Activated CD4-positive, alpha-beta T cell treated with anti-CD3 and anti-CD28 coated beads for 1 hour (primary cell): ENCODE measurements at regions not wholly inside any gene's neighbourhood (a gene's known extent, or its start where the extent isn't known, plus 50 kb on each side); places are given as distances from the start of the nearest gene placed in this dataset.

Source experiments
- DNase-seq: peaks from one replicate; pipeline ENCODE4 v3.0.0-alpha.2; 2020

DNA sequence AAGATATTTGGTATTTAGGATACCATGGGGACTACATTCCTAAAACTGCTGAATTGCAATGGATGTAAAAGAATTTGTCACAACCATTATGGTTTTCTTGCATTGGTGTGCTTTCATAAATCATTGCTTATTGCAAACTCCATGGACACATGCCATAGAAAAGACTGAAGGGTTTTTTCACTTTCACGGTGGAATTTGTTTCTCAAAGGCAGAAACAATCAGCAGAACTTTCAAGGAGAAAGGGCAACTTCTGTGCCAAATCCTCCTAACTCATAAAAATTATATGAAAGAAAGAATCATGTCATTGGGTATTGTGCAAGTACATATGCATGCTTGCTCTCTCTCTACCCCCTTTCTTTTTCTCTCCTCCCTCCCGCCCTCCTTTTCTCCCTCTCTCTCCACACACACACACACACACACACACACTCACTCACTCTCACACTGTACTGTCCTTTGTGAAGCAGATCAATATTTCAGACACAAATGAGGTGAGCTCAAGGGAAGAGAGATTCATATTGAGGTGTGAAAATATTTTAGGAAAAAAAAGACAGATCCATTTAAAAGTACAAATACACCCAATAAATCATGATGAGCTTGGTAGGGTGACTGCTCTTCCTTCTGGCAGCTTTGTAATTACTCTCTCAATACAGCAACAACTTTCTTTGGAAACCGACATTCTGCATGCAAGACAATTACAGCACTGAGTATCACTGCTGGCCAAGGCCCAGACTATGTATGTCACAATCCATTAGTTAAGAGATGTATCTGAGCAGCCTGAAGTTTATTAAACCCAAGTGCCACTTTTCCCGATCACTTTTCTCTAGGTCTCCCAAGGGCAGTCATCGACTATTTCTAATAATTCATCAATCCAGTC lies 492.6 kb downstream of the TUSC7 start:
- DNase-seq: no peak

- DNase-seq: no peak
Measured at GRCh38 chr3:117217355-117217754, 507.8 kb downstream of the TUSC7 start.

DNA sequence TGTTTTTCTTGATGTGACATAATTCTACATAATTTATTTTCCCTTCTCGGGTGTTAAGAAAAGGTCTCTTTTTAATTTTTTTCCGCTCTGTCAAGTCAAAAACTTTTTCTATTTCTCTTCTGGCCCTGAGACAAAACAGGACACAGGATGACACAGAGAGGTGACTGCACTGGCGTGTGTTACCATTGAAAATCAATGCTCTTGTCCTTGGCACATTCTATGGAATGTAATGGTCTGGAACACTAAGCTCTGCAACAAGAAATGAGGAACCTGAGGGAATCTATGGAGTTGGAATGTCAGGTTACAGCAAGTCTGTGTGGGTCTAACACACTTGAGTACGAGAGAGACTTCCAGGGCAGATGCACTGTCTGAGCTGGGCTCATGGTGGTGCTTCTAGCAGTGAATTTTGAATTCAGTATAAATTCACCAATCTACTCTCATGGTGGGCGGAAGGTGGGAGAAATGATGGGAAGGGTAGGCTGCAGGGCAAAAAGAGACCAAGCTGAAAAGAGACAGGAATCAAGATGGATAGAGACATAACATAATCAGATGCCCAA lies 508.3 kb downstream of the TUSC7 start:
- DNase-seq: no peak

GRCh38 chr3:117218641-117219048 lies 509.1 kb downstream of the TUSC7 start:
- DNase-seq: no peak

- DNase-seq: no peak
Measured at GRCh38 chr3:117219296-117219695, 509.7 kb downstream of the TUSC7 start.

GRCh38 chr3:117226932-117227331 lies 517.4 kb downstream of the TUSC7 start:
- no peak for DNase-seq

GRCh38 chr3:117228466-117228865 lies 518.9 kb downstream of the TUSC7 start:
- no peak for DNase-seq

DNA sequence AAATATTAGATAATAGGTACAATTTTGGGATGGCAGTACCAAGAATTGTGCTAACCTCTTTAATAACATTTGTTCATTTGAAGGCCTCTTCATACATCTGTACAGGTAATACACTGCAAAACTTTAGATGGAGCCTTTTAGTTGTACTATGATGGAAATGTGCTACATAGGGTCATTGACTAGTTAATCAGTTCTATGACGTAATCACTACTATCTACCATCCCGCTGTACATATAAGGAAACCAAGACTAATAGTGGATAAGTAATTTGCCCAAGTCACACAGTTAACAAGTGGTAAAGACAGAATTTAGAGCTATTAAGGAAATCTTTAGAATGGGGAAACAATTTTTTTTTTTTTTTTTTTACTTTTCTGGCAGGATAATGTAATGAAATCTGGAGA lies 521.3 kb downstream of the TUSC7 start:
- no peak for DNase-seq

- DNase-seq: no peak
Measured at GRCh38 chr3:117234331-117234730, 524.8 kb downstream of the TUSC7 start.

- no peak for DNase-seq
Measured at GRCh38 chr3:117235304-117235703, 525.7 kb downstream of the TUSC7 start.

- DNase-seq: no peak
Measured at GRCh38 chr3:117238806-117239205, 529.2 kb downstream of the TUSC7 start.

DNA sequence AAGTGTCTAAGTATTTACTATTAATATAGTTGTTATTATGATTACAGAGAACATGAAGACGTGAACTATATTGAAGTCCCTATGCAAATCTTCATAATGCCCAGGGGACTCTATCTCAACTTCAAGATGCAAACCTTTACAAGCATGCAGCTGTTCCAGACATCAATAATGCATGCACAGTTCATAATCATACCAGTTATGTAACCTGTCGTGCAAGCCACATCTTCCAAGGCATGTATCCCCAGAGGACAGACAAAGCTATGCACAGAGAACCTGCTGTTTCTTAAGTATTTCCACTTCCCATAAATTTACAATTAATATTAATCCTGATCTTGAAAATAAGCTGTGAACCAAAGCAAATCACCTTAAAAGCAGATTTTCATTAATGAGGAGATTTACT lies 534.1 kb downstream of the TUSC7 start:
- no peak for DNase-seq

GRCh38 chr3:117246771-117247555 lies 537.4 kb downstream of the TUSC7 start:
- no peak for DNase-seq

DNA sequence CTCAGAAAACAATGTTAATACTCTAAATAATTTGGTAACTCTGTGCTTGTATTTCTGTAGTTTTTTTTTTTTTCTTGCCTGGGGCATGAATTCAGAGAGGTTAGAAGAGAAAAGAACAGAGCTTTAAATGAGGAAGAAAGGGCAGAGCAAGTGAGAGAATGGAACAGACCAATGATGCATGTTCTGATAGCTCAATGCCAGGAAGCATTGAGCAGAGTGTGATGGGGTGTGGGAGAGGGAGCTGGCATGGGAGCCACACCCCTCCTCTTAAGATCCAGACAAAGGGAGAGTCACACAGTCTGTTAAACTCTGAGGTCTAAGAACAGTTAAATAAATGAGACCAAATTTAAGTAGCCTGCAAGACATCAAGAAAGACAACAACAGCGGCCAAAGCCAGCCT lies 538.6 kb downstream of the TUSC7 start:
- DNase-seq: no peak

DNA sequence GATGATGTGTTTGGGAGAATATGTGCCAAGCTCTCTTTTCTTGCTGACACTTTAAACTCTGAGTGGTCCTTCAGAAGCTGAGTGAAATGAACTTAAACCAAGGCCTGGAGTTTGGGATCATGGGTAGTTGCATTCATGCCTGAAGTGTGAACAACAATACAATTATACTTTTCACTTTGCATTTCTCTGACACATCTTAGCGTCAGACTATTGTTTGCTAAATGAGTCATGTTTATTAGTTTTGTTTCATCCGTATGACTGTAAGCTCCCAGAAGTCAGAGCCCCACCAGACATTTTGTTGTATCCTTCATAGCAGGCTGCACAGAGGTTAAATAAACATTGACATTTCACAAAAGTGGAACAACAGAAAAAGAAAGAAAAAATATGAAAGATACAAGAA lies 542.6 kb downstream of the TUSC7 start:
- DNase-seq: no peak

DNA sequence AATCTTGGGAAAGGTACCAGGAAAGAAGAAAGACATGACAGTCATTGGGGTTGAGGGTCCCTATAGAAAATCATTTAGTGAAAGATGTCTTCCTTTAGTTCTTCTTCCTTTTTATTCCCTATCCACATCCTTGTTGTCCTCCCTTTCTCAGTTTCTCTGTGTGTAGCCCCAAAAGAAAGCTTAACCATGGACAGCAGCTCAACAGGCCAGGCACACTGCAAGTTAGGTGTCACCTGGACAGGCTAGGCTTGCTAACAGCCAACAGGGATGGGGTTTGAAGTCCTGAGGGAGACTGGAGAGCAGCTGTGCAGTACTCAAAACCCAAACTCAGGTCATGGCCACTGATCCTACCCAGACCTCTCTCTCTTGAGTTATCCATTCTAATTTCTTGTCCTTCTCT lies 543.1 kb downstream of the TUSC7 start:
- no peak for DNase-seq

- DNase-seq: no peak
Measured at GRCh38 chr3:117253636-117254035, 544.1 kb downstream of the TUSC7 start.

DNA sequence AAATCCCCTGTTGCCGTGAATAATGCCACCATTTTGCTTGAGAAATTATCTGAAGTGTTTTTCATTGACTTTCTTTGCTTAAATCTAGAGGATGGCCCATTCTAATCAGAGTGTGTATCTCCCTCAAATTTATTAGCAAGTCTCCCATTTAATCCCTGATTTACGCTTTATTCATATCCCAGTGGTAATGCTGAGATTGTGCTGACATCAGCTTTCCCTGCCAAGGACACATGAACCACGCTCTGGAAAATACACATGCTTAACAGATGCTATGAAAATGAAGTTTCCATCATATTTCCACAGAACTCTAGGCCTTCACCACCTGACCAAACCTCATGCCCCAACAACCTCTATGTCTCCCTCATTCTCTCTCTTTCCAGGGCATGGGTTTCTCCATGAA lies 545.4 kb downstream of the TUSC7 start:
- no peak for DNase-seq

DNA sequence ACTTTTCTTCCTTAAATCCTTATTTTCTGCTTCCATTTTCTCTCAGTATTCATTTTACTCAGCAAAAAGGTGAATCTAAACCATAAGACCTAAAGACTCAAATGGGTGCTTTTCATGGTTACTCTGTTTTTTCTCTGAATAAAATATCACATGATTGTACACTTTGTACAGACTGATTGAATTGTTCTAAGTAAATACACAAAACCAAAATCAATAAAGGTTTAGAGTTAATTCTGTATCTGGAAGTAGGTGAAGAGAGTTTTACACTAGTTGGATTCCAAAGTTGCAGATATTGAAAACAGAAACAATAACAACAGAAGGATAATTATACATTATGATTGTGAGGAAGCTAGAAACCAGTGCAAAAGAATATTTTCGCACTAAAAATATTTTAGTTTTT lies 546.2 kb downstream of the TUSC7 start:
- DNase-seq: no peak

- no peak for DNase-seq
Measured at GRCh38 chr3:117261983-117262421, 552.4 kb downstream of the TUSC7 start.

DNA sequence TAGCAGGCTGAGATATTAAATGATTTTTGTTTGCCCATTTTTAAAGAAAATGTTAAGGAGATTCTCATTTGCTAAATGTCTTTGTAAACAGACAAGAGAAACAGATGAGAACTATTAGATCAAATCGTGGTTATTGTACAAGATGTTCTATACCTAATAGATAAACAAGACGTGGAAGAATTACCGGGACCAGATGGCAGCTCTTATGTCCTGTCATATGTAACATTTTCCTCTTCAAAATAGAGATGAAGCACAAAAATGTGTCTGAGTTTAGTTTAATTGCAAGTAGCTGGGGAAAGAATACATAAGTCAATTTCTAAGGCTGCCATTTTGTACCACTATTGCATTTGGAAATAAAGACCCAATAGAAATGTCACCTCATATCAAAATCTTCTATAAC lies 553.7 kb downstream of the TUSC7 start:
- DNase-seq: no peak

- no peak for DNase-seq
Measured at GRCh38 chr3:117263745-117264144, 554.2 kb downstream of the TUSC7 start.

DNA sequence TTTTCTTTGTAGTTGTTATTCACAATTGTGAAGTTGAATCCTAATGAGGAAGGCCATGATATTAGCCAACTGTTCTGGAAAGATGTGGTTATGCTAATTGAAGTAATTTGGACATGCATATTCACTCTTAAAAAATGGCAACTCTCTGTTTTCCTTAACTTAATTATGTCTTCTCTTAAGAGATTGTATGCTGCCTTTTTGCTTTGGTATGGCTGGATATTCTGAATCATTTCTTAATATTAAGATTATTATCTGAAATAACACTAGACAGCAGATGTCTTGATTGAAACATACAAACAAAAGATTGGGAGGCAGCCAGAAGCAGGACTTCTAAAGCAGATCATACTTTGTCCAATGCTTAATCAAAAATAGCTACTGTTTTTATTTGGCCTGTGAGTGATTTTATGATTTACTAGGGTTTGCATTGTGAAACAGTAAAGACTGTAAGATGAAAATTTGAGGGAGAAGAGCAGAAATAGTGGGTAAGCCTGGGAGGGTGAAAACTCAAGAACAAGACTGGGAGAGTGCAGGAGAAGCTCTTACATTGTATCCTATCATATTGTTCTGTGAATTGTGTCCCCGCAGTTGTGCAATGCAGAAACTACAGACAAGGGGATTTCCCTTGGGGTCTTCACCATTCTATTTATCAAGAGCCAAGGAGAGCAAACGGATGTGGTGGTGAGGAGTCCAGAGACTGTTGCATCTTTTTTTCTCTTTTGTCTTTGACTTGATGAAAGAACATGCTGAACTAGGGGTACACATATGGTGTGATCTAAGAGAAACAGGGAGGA lies 554.8 kb downstream of the TUSC7 start:
- no peak for DNase-seq
